ENCODE measurements at regions not wholly inside any gene's neighbourhood (a gene's known extent, or its start where the extent isn't known, plus 50 kb on each side); places are given as distances from the start of the nearest gene placed in this dataset.

DNA sequence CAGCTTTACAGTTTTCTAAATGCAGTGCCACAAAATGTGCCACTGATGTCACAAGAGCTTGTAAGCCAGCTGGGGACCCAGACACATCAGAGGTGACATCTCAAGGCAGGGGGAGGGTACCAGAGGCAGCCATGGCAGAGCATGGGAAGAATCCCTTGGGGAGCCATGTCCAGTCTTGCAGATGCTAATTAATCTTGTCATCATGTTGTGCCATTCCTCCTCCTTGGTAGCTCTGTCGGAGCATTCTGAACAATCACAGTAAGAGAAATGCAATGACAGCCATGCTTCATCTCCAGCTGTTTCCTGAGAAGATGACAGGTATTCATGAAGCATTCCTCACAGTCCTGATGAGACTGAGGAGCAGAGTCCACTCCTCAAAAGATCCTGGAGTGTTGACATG is 287.9 kb downstream of the RPAP3 start:
- no peak for DNase-seq
- Mint-ChIP-seq H3K27me3 (no peaks in the 10 kb centered on the region), H3K36me3 (peaks cover 0 to 9% of the 10 kb centered on the region in 2 donors), H3K9me3 (peaks cover 0 to 4% (median 0%) of the 10 kb centered on the region in 8 donors), H3K4me1 (peaks cover 5 to 42% (median 15%) of the 10 kb centered on the region in 4 donors), H3K4me3 (no peak overlapping the region), H3K27ac (no peak overlapping the region)
- Histone ChIP-seq H3K4me1 (ENCODE audit: insufficient read depth, low read length) (no peaks in the 10 kb centered on the region), H3K9me3 (ENCODE audit: control insufficient read depth in 1 of 2, low read length in 2 of 2) (no peaks in the 10 kb centered on the region), H3K4me3 (ENCODE audit: low read length in 2 of 2) (no peak overlapping the region), H3K27ac (ENCODE audit: low read depth, low read length) (no peak overlapping the region), H3K27me3 (ENCODE audit: insufficient read depth, low read length) (no peaks in the 10 kb centered on the region), H3K36me3 (ENCODE audit: insufficient read depth, low read length) (no peaks in the 10 kb centered on the region)
- ChIA-PET CTCF (ENCODE audit: partially characterized antibody) (interaction anchor here (0.8 to 2.3 kb wide), 2 partner anchors 10 to 347 kb away, joined by 3 to 6 read pairs; no protein-coding TSS in a partner anchor), POLR2A (ENCODE audit: partially characterized antibody) (interaction anchor here (0.6 kb wide), 1 partner anchor 48 kb away, joined by 3 read pairs; no protein-coding TSS in a partner anchor)
- intact Hi-C loops (cut with micrococcal nuclease): no loop called here

DNA sequence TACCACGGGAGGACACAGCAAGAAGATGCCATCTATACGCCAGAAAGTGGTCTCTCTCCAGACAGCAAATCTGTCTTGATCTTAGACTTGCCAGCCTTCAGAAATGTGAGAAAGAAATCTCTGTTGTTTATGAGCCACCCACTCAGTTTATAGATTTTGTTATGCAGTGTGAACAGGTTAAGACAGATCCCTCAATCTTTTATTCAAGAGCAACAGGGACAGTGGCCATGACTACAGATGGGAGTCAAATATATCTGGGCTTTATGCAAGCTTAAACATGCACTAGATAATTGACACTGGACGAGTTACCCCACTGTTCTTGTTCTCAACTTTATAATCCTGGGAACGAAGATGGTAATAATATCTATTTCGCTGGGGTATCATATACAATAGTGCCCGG is 288.7 kb downstream of the RPAP3 start:
- H3K27ac Mint-ChIP-seq: no peak overlapping the region
- intact Hi-C loops (cut with micrococcal nuclease): no loop called here
- no peak overlapping the region for H3K27ac ChIP-seq (ENCODE audit: low read depth, low read length)

DNA sequence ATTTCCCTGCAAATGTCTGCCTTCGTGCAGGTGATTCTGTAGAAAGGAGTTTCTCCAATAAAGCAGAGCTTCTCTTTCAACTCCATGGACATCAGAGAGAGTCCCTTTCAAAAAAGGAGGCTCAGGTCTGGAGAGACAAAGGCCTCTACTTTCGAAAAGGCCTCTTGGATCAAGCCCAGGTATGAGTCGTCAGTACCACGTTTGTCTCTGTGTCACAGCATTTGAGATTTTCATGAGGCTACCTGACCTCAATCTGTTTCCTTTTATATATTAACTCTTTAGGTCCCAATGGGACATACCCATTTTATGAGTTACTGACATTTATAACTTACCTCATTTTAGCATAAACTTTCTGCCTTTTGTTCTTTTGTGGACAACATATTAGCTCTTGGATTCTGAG is 290.8 kb downstream of the RPAP3 start:
- Histone ChIP-seq H3K4me3 (ENCODE audit: low read length in 2 of 2) (no peak overlapping the region), H3K27ac (ENCODE audit: low read depth, low read length) (no peak overlapping the region), H3K9me3 (ENCODE audit: control insufficient read depth in 1 of 2, low read length in 2 of 2) (no peaks in the 10 kb centered on the region), H3K27me3 (ENCODE audit: insufficient read depth, low read length) (no peaks in the 10 kb centered on the region), H3K36me3 (ENCODE audit: insufficient read depth, low read length) (no peaks in the 10 kb centered on the region), H3K4me1 (ENCODE audit: insufficient read depth, low read length) (peaks cover 26% of the 10 kb centered on the region)
- Mint-ChIP-seq H3K9me3 (peaks cover 0 to under 1% (median 0%) of the 10 kb centered on the region in 8 donors), H3K4me3 (no peak overlapping the region), H3K27me3 (no peaks in the 10 kb centered on the region), H3K36me3 (peaks cover 0 to 7% of the 10 kb centered on the region in 2 donors), H3K4me1 (peaks cover 21 to 59% (median 29%) of the 10 kb centered on the region in 4 donors), H3K27ac (peak overlapping the region in 3 of 7 donors; percentile 41 to 72 (median 43))
- DNase-seq: no peak
- intact Hi-C loops (cut with micrococcal nuclease): no loop called here
- CTCF ChIA-PET (ENCODE audit: partially characterized antibody): interaction anchor here (1.0 to 4.2 kb wide), 2 partner anchors 18 to 383 kb away, joined by 4 to 23 read pairs; no protein-coding TSS in a partner anchor
- POLR2A ChIA-PET (ENCODE audit: partially characterized antibody): no interaction called here

More for the DNA sequence above, 288.7 kb downstream of the RPAP3 start:
- no peak for DNase-seq
- Mint-ChIP-seq H3K4me3 (no peak overlapping the region), H3K9me3 (peaks cover 0 to 2% (median 0%) of the 10 kb centered on the region in 8 donors), H3K4me1 (peaks cover 10 to 42% (median 17%) of the 10 kb centered on the region in 4 donors), H3K27me3 (no peaks in the 10 kb centered on the region), H3K36me3 (peaks cover 0 to 9% of the 10 kb centered on the region in 2 donors)
- Histone ChIP-seq H3K4me3 (ENCODE audit: low read length in 2 of 2) (no peak overlapping the region), H3K9me3 (ENCODE audit: control insufficient read depth in 1 of 2, low read length in 2 of 2) (no peaks in the 10 kb centered on the region), H3K4me1 (ENCODE audit: insufficient read depth, low read length) (peaks cover 7% of the 10 kb centered on the region), H3K36me3 (ENCODE audit: insufficient read depth, low read length) (no peaks in the 10 kb centered on the region), H3K27me3 (ENCODE audit: insufficient read depth, low read length) (no peaks in the 10 kb centered on the region)
- ChIA-PET CTCF (ENCODE audit: partially characterized antibody) (no interaction called here), POLR2A (ENCODE audit: partially characterized antibody) (no interaction called here)

GRCh38 chr12:47414511-47414910 is 291.3 kb downstream of the RPAP3 start:
- Mint-ChIP-seq H3K4me3 (peak overlapping the region in 1 of 8 donors; percentile 13), H3K4me1 (peaks cover 21 to 62% (median 33%) of the 10 kb centered on the region in 4 donors), H3K27me3 (no peaks in the 10 kb centered on the region), H3K9me3 (no peaks in the 10 kb centered on the region), H3K36me3 (peaks cover 0 to 2% of the 10 kb centered on the region in 2 donors), H3K27ac (peak overlapping the region in 4 of 7 donors; percentile 41 to 63 (median 50))
- DNase-seq: no peak
- POLR2A ChIA-PET (ENCODE audit: partially characterized antibody): no interaction called here
- H3K4me1 ChIP-seq (ENCODE audit: insufficient read depth, low read length): peaks cover 26% of the 10 kb centered on the region
- H3K27me3 ChIP-seq (ENCODE audit: insufficient read depth, low read length): no peaks in the 10 kb centered on the region
- CTCF ChIA-PET (ENCODE audit: partially characterized antibody): interaction anchor here (1.0 to 4.2 kb wide), 3 partner anchors 17 to 382 kb away, joined by 4 to 23 read pairs (median 4); no protein-coding TSS in a partner anchor
- intact Hi-C loops (cut with micrococcal nuclease): no loop called here
- H3K9me3 ChIP-seq (ENCODE audit: control insufficient read depth in 1 of 2, low read length in 2 of 2): no peaks in the 10 kb centered on the region
- H3K36me3 ChIP-seq (ENCODE audit: insufficient read depth, low read length): no peaks in the 10 kb centered on the region
- H3K4me3 ChIP-seq (ENCODE audit: low read length in 2 of 2): no peak overlapping the region
- H3K27ac ChIP-seq (ENCODE audit: low read depth, low read length): no peak overlapping the region

DNA sequence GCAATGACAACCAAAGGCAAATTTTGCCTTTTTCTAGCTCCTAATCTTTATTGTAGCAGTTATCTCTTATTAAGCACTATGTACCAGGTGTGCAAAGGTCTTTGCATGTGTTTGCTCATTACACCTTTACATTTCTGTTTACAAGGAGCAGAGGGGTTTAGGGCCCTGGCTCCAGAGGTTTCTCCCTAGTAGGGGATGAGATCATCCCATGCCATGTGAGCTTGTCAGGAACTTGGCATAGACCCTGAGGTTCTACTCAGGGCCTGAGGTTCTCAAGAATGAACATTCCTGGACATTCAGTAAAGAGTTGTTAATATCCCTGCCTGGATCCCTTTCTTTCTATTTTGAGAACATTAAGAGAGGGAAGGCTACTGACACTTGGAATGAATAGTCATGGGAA is 292.0 kb downstream of the RPAP3 start:
- Histone ChIP-seq H3K36me3 (ENCODE audit: insufficient read depth, low read length) (no peaks in the 10 kb centered on the region), H3K9me3 (ENCODE audit: control insufficient read depth in 1 of 2, low read length in 2 of 2) (no peaks in the 10 kb centered on the region), H3K27ac (ENCODE audit: low read depth, low read length) (no peak overlapping the region), H3K27me3 (ENCODE audit: insufficient read depth, low read length) (no peaks in the 10 kb centered on the region), H3K4me1 (ENCODE audit: insufficient read depth, low read length) (peaks cover 29% of the 10 kb centered on the region), H3K4me3 (ENCODE audit: low read length in 2 of 2) (no peak overlapping the region)
- ChIA-PET CTCF (ENCODE audit: partially characterized antibody) (interaction anchor here (0.7 to 4.2 kb wide), 7 partner anchors 17 to 1289 kb away, joined by 3 to 23 read pairs (median 4); no protein-coding TSS in a partner anchor), POLR2A (ENCODE audit: partially characterized antibody) (interaction anchor here (1.2 kb wide), 1 partner anchor 334 kb away, joined by 4 read pairs; the partner anchor contains the start of genes AMIGO2 and PCED1B)
- Mint-ChIP-seq H3K9me3 (no peaks in the 10 kb centered on the region), H3K4me3 (no peak overlapping the region), H3K27ac (no peak overlapping the region), H3K36me3 (no peaks in the 10 kb centered on the region), H3K27me3 (no peaks in the 10 kb centered on the region), H3K4me1 (peaks cover 27 to 69% (median 39%) of the 10 kb centered on the region in 4 donors)
- DNase-seq: no peak
- intact Hi-C loops (cut with micrococcal nuclease): no loop called here

GRCh38 chr12:47412601-47413236 is 293.1 kb downstream of the RPAP3 start:
- POLR2A ChIA-PET (ENCODE audit: partially characterized antibody): interaction anchor here (0.5 to 1.2 kb wide), 4 partner anchors 106 to 333 kb away, joined by 3 to 4 read pairs (median 3); partner anchors contain the start of genes AMIGO2 and PCED1B
- no peaks in the 10 kb centered on the region for H3K27me3 ChIP-seq (ENCODE audit: insufficient read depth, low read length)
- DNase-seq: no peak
- no peaks in the 10 kb centered on the region for H3K27me3 Mint-ChIP-seq
- no peaks in the 10 kb centered on the region for H3K9me3 Mint-ChIP-seq
- H3K36me3 ChIP-seq (ENCODE audit: insufficient read depth, low read length): no peaks in the 10 kb centered on the region
- H3K27ac ChIP-seq (ENCODE audit: low read depth, low read length): no peak overlapping the region
- H3K4me3 Mint-ChIP-seq: peak overlapping the region in 3 of 8 donors; percentile 21 to 38 (median 24)
- peaks cover 39% of the 10 kb centered on the region for H3K4me1 ChIP-seq (ENCODE audit: insufficient read depth, low read length)
- H3K27ac Mint-ChIP-seq: peak overlapping the region in 5 of 7 donors; percentile 4 to 52 (median 45)
- peaks cover 35 to 79% (median 49%) of the 10 kb centered on the region in 4 donors for H3K4me1 Mint-ChIP-seq
- no peaks in the 10 kb centered on the region for H3K36me3 Mint-ChIP-seq
- no peaks in the 10 kb centered on the region for H3K9me3 ChIP-seq (ENCODE audit: control insufficient read depth in 1 of 2, low read length in 2 of 2)
- no peak overlapping the region for H3K4me3 ChIP-seq (ENCODE audit: low read length in 2 of 2)
- intact Hi-C loops (cut with micrococcal nuclease): no loop called here
- CTCF ChIA-PET (ENCODE audit: partially characterized antibody): interaction anchor here (0.7 to 4.2 kb wide), 8 partner anchors 9 to 1288 kb away, joined by 3 to 23 read pairs (median 4); no protein-coding TSS in a partner anchor

- H3K36me3 Mint-ChIP-seq: no peaks in the 10 kb centered on the region
- no peaks in the 10 kb centered on the region for H3K9me3 ChIP-seq (ENCODE audit: control insufficient read depth in 1 of 2, low read length in 2 of 2)
- no peaks in the 10 kb centered on the region for H3K27me3 Mint-ChIP-seq
- H3K4me1 Mint-ChIP-seq: peaks cover 41 to 86% (median 56%) of the 10 kb centered on the region in 4 donors
- ChIA-PET CTCF (ENCODE audit: partially characterized antibody) (interaction anchor here (1.3 to 4.2 kb wide), 5 partner anchors 15 to 392 kb away, joined by 3 to 23 read pairs (median 7); no protein-coding TSS in a partner anchor), POLR2A (ENCODE audit: partially characterized antibody) (interaction anchor here (0.8 kb wide), 1 partner anchor 105 kb away, joined by 3 read pairs; no protein-coding TSS in a partner anchor)
- H3K36me3 ChIP-seq (ENCODE audit: insufficient read depth, low read length): no peaks in the 10 kb centered on the region
- DNase-seq: no peak
- H3K9me3 Mint-ChIP-seq: no peaks in the 10 kb centered on the region
- H3K4me3 ChIP-seq (ENCODE audit: low read length in 2 of 2): no peak overlapping the region
- no peak overlapping the region for H3K27ac ChIP-seq (ENCODE audit: low read depth, low read length)
- H3K4me3 Mint-ChIP-seq: peak overlapping the region in 2 of 8 donors; percentile 4 to 35
- H3K27me3 ChIP-seq (ENCODE audit: insufficient read depth, low read length): no peaks in the 10 kb centered on the region
- peak overlapping the region in 1 of 7 donors; percentile 70 for H3K27ac Mint-ChIP-seq
- intact Hi-C loops (cut with micrococcal nuclease): no loop called here
- peaks cover 44% of the 10 kb centered on the region for H3K4me1 ChIP-seq (ENCODE audit: insufficient read depth, low read length)
Measured at GRCh38 chr12:47411966-47412365, 293.9 kb downstream of the RPAP3 start.

Data from CD4-positive, alpha-beta memory T cell (primary cell).